Duodenal mucosa (tissue), 2 donors: ENCODE measurements at regions not wholly inside any gene's neighbourhood (a gene's known extent, or its start where the extent isn't known, plus 50 kb on each side); places are given as distances from the start of the nearest gene placed in this dataset.

Experiments
- H3K27ac ChIP-seq: one replicate; pipeline ENCODE4 v1.7.0; 2013; ENCODE audit warnings: low read depth, low read length
- H3K27me3 ChIP-seq, 2 donors: one replicate each; pipeline ENCODE4 v1.7.0; 2013; ENCODE audit warnings: low read length in 2 of 2, control low read depth in 1 of 2; ENCODE audit not compliant: insufficient read depth in 2 of 2, control insufficient read depth in 1 of 2
- H3K36me3 ChIP-seq, 2 donors: one replicate each; pipeline ENCODE4 v1.7.0; 2013; ENCODE audit warnings: low read length in 2 of 2, control low read depth in 1 of 2; ENCODE audit not compliant: insufficient read depth in 2 of 2, control insufficient read depth in 1 of 2
- H3K4me1 ChIP-seq, 2 donors: one replicate each; pipeline ENCODE4 v1.7.0; 2013; ENCODE audit warnings: low read length in 2 of 2, control low read depth in 1 of 2; ENCODE audit not compliant: insufficient read depth in 2 of 2, control insufficient read depth in 1 of 2
- H3K4me3 ChIP-seq, 2 donors: one replicate each; pipeline ENCODE4 v1.7.0; 2013; ENCODE audit warnings: low read length in 2 of 2, low read depth in 1 of 2
- H3K9ac ChIP-seq, 2 donors: one replicate each; pipeline ENCODE4 v1.7.0; 2013; ENCODE audit warnings: low read length in 2 of 2, low read depth in 1 of 2
- H3K9me3 ChIP-seq, 2 donors: one replicate each; pipeline ENCODE4 v1.7.0; 2013; ENCODE audit warnings: low read length in 2 of 2, control low read depth in 1 of 2; ENCODE audit not compliant: control insufficient read depth in 1 of 2

- H3K4me1 ChIP-seq, result no peaks in the 10 kb centered on the region
- no peak overlapping the region for H3K9ac ChIP-seq
- H3K27ac ChIP-seq, result no peak overlapping the region
- H3K9me3 ChIP-seq, result no peaks in the 10 kb centered on the region
- H3K4me3 ChIP-seq, result no peak overlapping the region
- H3K27me3 ChIP-seq, result no peaks in the 10 kb centered on the region
- H3K36me3 ChIP-seq, result no peaks in the 10 kb centered on the region
Measured at GRCh38 chr21:27258742-27259448, 292.0 kb upstream of the ADAMTS5 start.

DNA sequence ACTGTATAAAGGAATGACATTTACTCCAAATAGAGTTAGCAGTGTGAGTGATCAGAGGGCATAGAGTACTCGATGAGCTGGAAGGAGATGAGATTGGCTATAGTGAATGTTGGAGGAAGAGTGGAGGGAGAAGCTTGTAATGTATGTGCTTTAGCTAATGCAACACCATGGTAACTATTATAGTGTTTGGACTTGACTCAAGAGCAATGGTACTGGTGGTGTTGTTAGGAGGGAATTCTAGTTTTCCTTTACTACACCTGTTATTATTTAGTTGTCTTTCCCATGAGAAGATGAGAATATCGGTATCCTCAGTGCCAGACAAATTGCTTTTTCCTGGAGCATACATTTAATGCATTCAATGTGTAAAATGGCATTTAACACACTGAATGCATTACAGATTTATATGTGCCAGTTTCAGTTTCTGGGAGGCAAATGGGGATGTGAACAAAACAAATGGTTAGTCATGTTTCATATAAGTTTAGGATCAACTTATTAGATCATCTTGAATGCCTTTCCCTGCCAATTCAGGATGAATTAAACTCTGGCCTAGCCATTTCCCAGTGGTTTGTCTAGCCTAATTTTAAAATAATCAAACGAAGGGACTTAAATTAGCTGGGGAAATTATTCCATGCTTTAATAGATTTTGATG lies 291.1 kb upstream of the ADAMTS5 start:
- no peak overlapping the region for H3K9ac ChIP-seq
- no peaks in the 10 kb centered on the region for H3K4me1 ChIP-seq
- H3K9me3 ChIP-seq, result no peaks in the 10 kb centered on the region
- H3K27ac ChIP-seq, result no peak overlapping the region
- no peak overlapping the region for H3K4me3 ChIP-seq
- H3K27me3 ChIP-seq, result no peaks in the 10 kb centered on the region
- H3K36me3 ChIP-seq, result no peaks in the 10 kb centered on the region

GRCh38 chr21:27257226-27257625 lies 290.3 kb upstream of the ADAMTS5 start:
- Histone ChIP-seq H3K36me3 (no peaks in the 10 kb centered on the region), H3K27me3 (no peaks in the 10 kb centered on the region), H3K9ac (no peak overlapping the region), H3K9me3 (no peaks in the 10 kb centered on the region), H3K27ac (no peak overlapping the region), H3K4me1 (no peaks in the 10 kb centered on the region), H3K4me3 (no peak overlapping the region)

- H3K9me3 ChIP-seq, result no peaks in the 10 kb centered on the region
- no peaks in the 10 kb centered on the region for H3K4me1 ChIP-seq
- H3K27me3 ChIP-seq, result no peaks in the 10 kb centered on the region
- no peak overlapping the region for H3K9ac ChIP-seq
- no peak overlapping the region for H3K4me3 ChIP-seq
- no peak overlapping the region for H3K27ac ChIP-seq
- no peaks in the 10 kb centered on the region for H3K36me3 ChIP-seq
Measured at GRCh38 chr21:27251752-27252151, 284.9 kb upstream of the ADAMTS5 start.

GRCh38 chr21:27250366-27250765 lies 283.5 kb upstream of the ADAMTS5 start:
- Histone ChIP-seq H3K9me3 (no peaks in the 10 kb centered on the region), H3K27ac (no peak overlapping the region), H3K4me3 (no peak overlapping the region), H3K36me3 (no peaks in the 10 kb centered on the region), H3K27me3 (no peaks in the 10 kb centered on the region), H3K9ac (no peak overlapping the region), H3K4me1 (no peaks in the 10 kb centered on the region)

DNA sequence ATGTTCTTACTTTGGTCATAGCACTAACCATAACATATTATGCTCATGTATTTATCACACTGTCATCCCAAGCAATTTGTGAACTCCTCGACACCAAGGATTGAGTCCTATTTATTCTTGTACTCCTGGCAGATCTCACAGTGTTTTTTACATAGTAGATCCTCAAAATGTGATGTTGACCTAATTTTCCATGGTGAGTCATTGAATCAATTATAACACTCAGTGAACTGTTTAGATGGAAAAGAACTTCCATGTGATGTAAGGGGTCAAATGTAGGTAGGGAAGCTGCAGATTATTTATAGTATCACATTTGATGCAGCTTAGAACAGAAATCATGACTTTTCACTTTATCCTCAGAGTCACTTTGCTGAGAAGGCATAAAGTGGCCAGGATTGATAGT lies 281.9 kb upstream of the ADAMTS5 start:
- H3K36me3 ChIP-seq, result no peaks in the 10 kb centered on the region
- H3K27ac ChIP-seq, result no peak overlapping the region
- H3K9me3 ChIP-seq, result no peaks in the 10 kb centered on the region
- H3K9ac ChIP-seq, result no peak overlapping the region
- no peaks in the 10 kb centered on the region for H3K27me3 ChIP-seq
- no peak overlapping the region for H3K4me3 ChIP-seq
- no peaks in the 10 kb centered on the region for H3K4me1 ChIP-seq

GRCh38 chr21:27246741-27247140 lies 279.9 kb upstream of the ADAMTS5 start:
- Histone ChIP-seq H3K4me3 (no peak overlapping the region), H3K27ac (no peak overlapping the region), H3K4me1 (no peaks in the 10 kb centered on the region), H3K36me3 (no peaks in the 10 kb centered on the region), H3K9ac (no peak overlapping the region), H3K9me3 (no peaks in the 10 kb centered on the region), H3K27me3 (no peaks in the 10 kb centered on the region)

GRCh38 chr21:27244776-27245175 lies 277.9 kb upstream of the ADAMTS5 start:
- Histone ChIP-seq H3K9ac (no peak overlapping the region), H3K27ac (no peak overlapping the region), H3K36me3 (no peaks in the 10 kb centered on the region), H3K9me3 (no peaks in the 10 kb centered on the region), H3K27me3 (no peaks in the 10 kb centered on the region), H3K4me3 (no peak overlapping the region), H3K4me1 (no peaks in the 10 kb centered on the region)

- H3K27ac ChIP-seq, result no peak overlapping the region
- no peak overlapping the region for H3K4me3 ChIP-seq
Measured at GRCh38 chr21:27244352-27244751, 277.5 kb upstream of the ADAMTS5 start.

GRCh38 chr21:27240839-27241238 lies 274.0 kb upstream of the ADAMTS5 start:
- H3K27me3 ChIP-seq, result no peaks in the 10 kb centered on the region
- no peak overlapping the region for H3K27ac ChIP-seq
- peaks cover 0 to 4% of the 10 kb centered on the region in 2 donors for H3K9me3 ChIP-seq
- no peaks in the 10 kb centered on the region for H3K4me1 ChIP-seq
- no peak overlapping the region for H3K4me3 ChIP-seq
- H3K9ac ChIP-seq, result no peak overlapping the region
- H3K36me3 ChIP-seq, result no peaks in the 10 kb centered on the region

More at GRCh38 chr21:27244352-27244751, 277.5 kb upstream of the ADAMTS5 start:
- Histone ChIP-seq H3K9me3 (no peaks in the 10 kb centered on the region), H3K4me1 (no peaks in the 10 kb centered on the region), H3K27me3 (no peaks in the 10 kb centered on the region), H3K9ac (no peak overlapping the region), H3K36me3 (no peaks in the 10 kb centered on the region)
